Heart left ventricle (tissue), 13 donors: ENCODE measurements at regions not wholly inside any gene's neighbourhood (a gene's known extent, or its start where the extent isn't known, plus 50 kb on each side); places are given as distances from the start of the nearest gene placed in this dataset.

ENCODE experiments used
- CTCF ChIP-seq, 12 donors: fragments of 200-600 bp; sonication (generic) in 4 of 12; IDR thresholded peaks; one replicate each; pipeline versions ENCODE4 v1.5.0 to v1.8.0; 2018 to 2022; ENCODE audit warnings: antibody characterized with exemption in 12 of 12, mild to moderate bottlenecking in 5 of 12
- POLR2A ChIP-seq, 2 donors: fragments of 450-650 bp; IDR thresholded peaks; one replicate each; pipeline ENCODE4 v1.6.1; 2017; ENCODE audit warnings: antibody characterized with exemption in 2 of 2, mild to moderate bottlenecking in 2 of 2, moderate library complexity in 2 of 2
- donor health status: ischemic (EF 13 %, LVEDD 7.1; RV severe dilation, severe dysfunction).
- donor health status: DM: no; HTN: yes; CAD: no.
- donor health status: DM: no; HTN: no; CAD: no.
- donor health status: ischemic (EF 25% LVEDD 6.9; RV normal size, moderate dysfunction).
- donor health status: ischemic (EF 25% LVEDD 5.7; RV mildly dilated, moderate dysfunction).
- donor health status: ischemic (EF 35%, LVEDD 5.7; RV mildly dilated, moderate dysfunction).
- donor health status: nonischemic (EF 11% LVEDD 7.7; RV severe dilation, severe dysfunction).
- donor health status: DM: yes; HTN: yes; CAD: no.
- donor health status: PGD.
- donor health status: ischemic (EF 29% LVEDD 5.4; RV normal size, mild dysfunction).
- donor health status: nonischemic (EF 23%, LVEDD 6.1; RV moderate dilation, normal function).

GRCh38 chr11:70895366-70895670 is 357.1 kb downstream of the SHANK2 start:
- TF ChIP-seq CTCF (IDR thresholded peaks at IDR 0.05) (no peak), POLR2A (IDR thresholded peaks at IDR 0.05) (no peak)
